ENCODE measurements at regions not wholly inside any gene's neighbourhood (a gene's known extent, or its start where the extent isn't known, plus 50 kb on each side); places are given as distances from the start of the nearest gene placed in this dataset.

DNA sequence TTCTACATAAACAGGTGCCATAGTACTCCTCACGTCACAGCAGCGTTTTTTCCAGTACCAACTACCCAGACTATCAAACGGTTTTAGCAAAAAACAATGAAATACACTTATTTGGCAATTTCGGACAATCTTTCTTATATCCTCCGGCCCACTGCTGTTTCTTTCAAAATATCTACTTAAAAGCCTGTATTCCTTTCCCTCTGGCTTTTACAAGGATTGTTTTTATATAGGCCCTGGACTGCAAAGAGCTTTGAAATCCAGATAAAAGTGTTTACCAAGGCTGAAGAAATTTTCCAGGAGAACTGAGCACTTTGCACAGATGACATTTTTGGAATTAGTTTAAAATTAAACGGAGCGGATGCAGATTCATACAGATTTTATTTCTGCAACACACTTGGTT, 255.9 kb upstream of the STARD13 start:
- TF ChIP-seq, protein P1, sequence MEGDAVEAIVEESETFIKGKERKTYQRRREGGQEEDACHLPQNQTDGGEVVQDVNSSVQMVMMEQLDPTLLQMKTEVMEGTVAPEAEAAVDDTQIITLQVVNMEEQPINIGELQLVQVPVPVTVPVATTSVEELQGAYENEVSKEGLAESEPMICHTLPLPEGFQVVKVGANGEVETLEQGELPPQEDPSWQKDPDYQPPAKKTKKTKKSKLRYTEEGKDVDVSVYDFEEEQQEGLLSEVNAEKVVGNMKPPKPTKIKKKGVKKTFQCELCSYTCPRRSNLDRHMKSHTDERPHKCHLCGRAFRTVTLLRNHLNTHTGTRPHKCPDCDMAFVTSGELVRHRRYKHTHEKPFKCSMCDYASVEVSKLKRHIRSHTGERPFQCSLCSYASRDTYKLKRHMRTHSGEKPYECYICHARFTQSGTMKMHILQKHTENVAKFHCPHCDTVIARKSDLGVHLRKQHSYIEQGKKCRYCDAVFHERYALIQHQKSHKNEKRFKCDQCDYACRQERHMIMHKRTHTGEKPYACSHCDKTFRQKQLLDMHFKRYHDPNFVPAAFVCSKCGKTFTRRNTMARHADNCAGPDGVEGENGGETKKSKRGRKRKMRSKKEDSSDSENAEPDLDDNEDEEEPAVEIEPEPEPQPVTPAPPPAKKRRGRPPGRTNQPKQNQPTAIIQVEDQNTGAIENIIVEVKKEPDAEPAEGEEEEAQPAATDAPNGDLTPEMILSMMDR (IDR thresholded peaks at IDR 0.05), result no peak
- TF ChIP-seq POLR2A (IDR thresholded peaks at IDR 0.05), result no peak
